OCI-LY7 (cell line): ENCODE measurements at regions not wholly inside any gene's neighbourhood (a gene's known extent, or its start where the extent isn't known, plus 50 kb on each side); places are given as distances from the start of the nearest gene placed in this dataset.

Experiments used
- EZH2phosphoT487 ChIP-seq: fragments of 200-600 bp; sonication (generic); IDR thresholded peaks from 2 replicates; pipeline ENCODE4 v1.6.1; 2018; ENCODE audit warnings: low read depth, borderline replicate concordance, mild to moderate bottlenecking, mixed run types, antibody characterized with exemption, low read length, moderate library complexity, mixed read lengths
- TF ChIP-seq, protein P1 (sequence below): fragments of 200-600 bp; sonication (generic); conservative IDR thresholded peaks from 2 replicates; pipeline ENCODE4 v1.5.1; 2014; ENCODE audit warnings: mild to moderate bottlenecking, antibody characterized with exemption, low read length, moderate library complexity, mixed read lengths

DNA sequence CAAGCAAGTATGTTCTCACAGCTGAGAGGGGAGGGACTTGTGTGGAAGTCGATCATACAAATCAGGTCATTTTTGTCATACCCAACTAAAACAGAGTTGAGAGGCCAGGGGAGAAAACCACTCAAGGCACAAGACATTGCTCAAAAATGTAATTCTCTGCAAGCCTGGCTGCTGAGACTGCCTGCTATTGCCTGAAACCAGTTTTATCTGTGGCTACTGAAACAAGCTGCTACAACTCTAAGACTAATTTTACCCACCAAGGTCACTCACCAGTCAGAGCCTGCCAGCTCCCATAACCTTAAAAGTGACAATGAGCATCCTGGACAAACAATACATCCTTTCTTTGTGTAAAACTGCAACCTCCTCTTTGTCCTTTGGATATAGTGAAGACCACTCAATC lies 54.1 kb upstream of the CST7 start:
- TF ChIP-seq, protein P1, sequence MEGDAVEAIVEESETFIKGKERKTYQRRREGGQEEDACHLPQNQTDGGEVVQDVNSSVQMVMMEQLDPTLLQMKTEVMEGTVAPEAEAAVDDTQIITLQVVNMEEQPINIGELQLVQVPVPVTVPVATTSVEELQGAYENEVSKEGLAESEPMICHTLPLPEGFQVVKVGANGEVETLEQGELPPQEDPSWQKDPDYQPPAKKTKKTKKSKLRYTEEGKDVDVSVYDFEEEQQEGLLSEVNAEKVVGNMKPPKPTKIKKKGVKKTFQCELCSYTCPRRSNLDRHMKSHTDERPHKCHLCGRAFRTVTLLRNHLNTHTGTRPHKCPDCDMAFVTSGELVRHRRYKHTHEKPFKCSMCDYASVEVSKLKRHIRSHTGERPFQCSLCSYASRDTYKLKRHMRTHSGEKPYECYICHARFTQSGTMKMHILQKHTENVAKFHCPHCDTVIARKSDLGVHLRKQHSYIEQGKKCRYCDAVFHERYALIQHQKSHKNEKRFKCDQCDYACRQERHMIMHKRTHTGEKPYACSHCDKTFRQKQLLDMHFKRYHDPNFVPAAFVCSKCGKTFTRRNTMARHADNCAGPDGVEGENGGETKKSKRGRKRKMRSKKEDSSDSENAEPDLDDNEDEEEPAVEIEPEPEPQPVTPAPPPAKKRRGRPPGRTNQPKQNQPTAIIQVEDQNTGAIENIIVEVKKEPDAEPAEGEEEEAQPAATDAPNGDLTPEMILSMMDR: no peak
- TF ChIP-seq EZH2phosphoT487: no peak
